ENCODE measurements at regions not wholly inside any gene's neighbourhood (a gene's known extent, or its start where the extent isn't known, plus 50 kb on each side); places are given as distances from the start of the nearest gene placed in this dataset.

- DNase-seq (ENCODE audit: low read depth) = peak; percentile 21
These were observed 473.5 kb downstream of the PTPRU start for GRCh38 chr1:29709704-29710280.

GRCh38 chr1:29708796-29709703 is 472.7 kb downstream of the PTPRU start:
- DNase-seq (ENCODE audit: low read depth) = peak; percentile 30

- DNase-seq (ENCODE audit: low read depth) = peak; percentile 20
These were observed 472.1 kb downstream of the PTPRU start for GRCh38 chr1:29708381-29708780.

GRCh38 chr1:29707796-29708195 is 471.5 kb downstream of the PTPRU start:
- no peak for DNase-seq (ENCODE audit: low read depth)

DNA sequence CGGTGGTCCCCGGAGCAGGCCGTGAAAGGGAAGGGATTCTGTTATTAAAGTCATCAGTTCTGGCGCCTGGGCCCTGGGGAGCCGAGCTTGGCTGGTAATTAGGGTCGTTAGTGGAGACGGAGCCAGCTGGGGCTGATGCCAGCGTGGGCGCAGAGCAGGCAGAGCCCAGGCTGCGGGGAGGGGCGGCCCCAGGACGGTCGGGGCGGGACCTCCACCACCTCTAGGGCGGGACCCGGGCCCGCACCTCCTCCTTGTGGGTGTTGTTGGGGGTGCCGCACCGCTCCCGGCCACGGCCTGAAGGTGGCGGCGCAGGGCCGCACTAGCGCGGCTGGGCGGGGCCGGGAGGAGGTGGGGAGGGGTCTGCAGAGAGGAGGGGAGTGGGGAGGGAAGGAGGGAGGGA is 470.6 kb downstream of the PTPRU start:
- peak; percentile 33 for DNase-seq (ENCODE audit: low read depth)

GRCh38 chr1:29704430-29704829 is 468.1 kb downstream of the PTPRU start:
- no peak for DNase-seq (ENCODE audit: low read depth)

DNA sequence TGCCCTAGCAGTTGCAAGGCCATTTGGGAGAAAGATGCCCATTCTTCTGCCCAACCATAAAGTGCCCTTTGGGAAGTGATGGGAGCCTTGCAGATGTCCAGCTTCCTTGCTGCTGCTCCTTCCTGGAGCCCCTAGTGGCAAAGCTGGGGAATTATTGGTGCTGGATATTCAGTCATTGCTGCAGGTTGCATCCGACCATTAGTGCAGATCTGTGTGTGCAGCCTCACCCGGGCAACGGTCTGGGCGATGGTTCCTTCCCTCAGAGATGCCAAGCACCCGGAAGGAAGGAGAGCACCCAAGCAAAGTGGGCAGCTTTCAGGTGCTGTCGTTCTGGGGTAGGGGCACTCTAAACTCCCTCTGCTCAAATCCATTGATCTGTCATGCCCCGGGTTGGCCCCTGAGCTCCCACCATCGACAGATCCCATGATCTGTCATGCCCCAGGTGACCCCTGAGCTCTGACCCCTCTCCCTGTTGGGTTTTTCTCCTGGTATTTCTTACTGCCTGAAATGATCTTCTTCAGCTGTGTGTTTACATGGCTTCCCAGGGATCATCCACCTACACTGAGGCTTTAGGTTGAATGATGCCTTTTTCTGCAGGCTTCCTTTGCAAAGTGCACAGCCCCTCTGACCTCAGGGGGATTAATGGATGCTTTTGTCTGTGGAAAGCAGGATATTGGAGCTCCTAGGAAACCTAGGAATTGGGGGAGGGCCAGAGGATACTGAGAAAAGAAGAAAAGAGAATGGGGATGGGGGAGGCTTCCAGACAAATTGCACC is 467.5 kb downstream of the PTPRU start:
- DNase-seq (ENCODE audit: low read depth) = peak; percentile 46

- no peak for DNase-seq (ENCODE audit: low read depth)
These were observed 464.2 kb downstream of the PTPRU start for GRCh38 chr1:29700491-29700890.

DNA sequence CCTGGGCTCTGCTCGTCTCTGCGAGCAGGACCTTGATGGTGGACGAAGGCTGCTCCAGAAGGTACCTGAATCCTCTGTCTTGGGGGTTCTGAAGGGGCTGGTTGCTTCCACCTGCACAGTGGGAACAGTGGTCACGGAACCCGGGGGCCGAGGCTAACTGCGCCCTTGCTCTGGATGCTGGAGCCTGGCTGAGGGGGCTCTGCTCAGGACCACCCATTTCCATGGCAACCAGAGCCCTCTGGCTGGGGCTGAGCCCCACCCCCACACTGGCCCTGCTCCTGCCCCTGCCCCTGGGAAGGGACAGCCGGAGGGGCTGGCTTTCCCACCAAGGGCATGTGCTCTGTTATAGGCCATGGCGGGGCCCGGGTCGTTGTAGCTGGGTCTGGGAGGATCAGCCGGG is 462.3 kb downstream of the PTPRU start:
- no peak for DNase-seq (ENCODE audit: low read depth)

GRCh38 chr1:29698033-29698432 is 461.7 kb downstream of the PTPRU start:
- DNase-seq (ENCODE audit: low read depth) = peak; percentile 85

GRCh38 chr1:29697391-29697780 is 461.1 kb downstream of the PTPRU start:
- no peak for DNase-seq (ENCODE audit: low read depth)

DNA sequence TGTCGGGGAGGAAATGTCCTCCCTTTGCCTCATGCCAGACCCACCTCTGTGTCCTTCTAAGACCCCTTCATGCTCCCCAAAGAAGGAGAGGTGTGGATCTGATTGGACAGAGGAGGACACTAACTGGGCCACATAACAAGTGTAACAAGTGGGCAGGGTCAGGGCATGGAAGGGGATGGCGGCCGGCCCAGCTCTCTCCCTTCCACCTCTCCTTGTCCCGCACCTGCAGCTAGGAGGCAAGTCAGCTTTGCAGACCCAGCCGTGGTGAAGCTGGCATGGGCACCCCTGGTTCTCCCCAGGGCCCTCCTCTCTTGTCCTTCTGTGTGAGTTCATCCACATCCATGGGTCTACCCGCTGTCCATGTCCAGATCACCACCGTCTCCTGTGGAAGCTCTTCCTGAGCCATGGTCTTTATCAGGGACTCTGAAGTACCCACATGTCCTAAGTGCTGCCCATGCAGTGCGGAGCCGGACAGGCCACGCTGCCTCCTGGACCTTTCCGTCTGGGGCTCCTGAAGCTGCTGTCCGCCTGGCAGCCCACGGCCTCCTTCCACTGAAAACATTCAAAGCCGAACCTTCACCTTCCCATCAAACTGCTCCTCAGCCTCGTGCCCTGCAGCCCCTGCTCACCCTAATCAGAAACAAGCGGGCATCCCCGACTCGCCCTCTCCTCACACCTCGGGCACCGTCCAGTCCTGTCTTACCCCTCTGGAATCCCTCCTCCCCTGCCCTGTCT is 460.5 kb downstream of the PTPRU start:
- DNase-seq (ENCODE audit: low read depth) = no peak

- DNase-seq (ENCODE audit: low read depth) = no peak
These were observed 459.5 kb downstream of the PTPRU start for GRCh38 chr1:29695803-29696202.

DNA sequence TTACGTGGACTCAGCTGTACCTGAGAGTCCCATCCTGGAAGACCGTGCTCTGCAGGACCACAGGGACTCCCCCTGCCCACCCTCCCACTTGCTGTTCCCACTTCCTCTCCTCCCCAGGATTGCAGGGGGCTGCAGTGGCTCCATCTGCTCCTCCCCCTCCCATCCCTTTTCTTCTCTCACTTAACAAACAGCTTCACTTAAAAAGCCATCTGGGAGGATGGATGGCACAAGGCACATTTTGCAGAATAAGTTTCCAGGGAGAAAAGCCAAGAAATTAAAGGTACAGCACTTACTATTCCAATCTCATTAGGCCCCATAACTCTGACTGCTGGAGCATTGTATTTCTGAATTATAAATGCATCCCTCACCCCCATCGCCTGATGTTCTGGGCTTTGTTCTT is 458.7 kb downstream of the PTPRU start:
- DNase-seq (ENCODE audit: low read depth) = no peak

DNA sequence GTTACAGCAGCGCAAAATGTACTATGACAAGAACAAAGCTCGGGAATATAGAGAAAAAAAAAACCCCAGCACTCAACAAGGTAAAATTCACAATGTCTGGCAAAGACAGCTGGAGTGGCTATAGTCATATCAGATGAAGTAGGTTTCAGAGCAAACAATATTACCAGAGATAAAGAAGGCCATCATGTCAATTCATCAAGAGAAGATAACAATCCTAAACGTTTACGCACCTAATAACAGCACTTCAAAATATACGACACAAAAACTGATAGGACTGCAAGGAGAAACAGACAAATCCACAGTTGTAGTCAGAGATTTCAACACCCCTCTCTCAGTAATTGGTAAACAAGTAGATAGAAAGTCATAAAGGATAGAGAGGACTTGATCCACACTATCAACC is 455.2 kb downstream of the PTPRU start:
- no peak for DNase-seq (ENCODE audit: low read depth)

- DNase-seq (ENCODE audit: low read depth) = no peak
These were observed 453.8 kb downstream of the PTPRU start for GRCh38 chr1:29690156-29690555.

GRCh38 chr1:29689372-29690030 is 453.2 kb downstream of the PTPRU start:
- no peak for DNase-seq (ENCODE audit: low read depth)

- DNase-seq (ENCODE audit: low read depth) = no peak
These were observed 452.4 kb downstream of the PTPRU start for GRCh38 chr1:29688471-29689365.

DNA sequence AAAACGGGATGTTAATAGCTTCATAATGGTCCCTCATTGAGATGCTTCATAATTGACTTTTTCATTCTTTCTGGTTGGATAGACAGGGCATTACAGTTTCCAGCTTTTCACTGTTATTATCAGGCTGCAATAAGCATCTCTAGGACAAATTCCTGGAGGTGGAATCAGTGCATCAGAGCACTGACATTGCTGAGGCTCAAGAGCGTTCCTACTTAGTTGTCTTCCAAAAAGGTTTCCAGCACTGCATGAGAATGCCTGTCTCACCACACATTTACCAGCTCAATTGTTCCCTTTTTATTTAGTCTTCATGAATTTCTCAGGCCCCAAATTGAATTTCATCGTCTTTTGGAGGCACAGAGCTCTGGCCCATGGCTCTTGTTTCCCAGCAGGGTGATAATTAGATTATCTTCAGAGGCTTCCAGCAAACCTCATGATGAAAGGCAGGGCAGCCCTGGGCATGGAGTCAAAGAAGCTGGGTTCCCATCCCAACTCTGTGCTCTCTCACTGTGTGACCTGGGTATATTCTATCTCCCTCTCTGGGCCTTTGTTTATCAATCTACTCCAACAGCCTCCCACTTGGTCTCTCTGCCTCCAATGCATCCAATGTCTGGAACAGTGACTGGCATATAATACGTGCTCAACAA is 451.4 kb downstream of the PTPRU start:
- DNase-seq (ENCODE audit: low read depth) = no peak
